ENCODE measurements at regions not wholly inside any gene's neighbourhood (a gene's known extent, or its start where the extent isn't known, plus 50 kb on each side); places are given as distances from the start of the nearest gene placed in this dataset.
A peak's percentile ranks its signal among the peaks of the same experiment; 100 is the strongest.

- TF ChIP-seq CTCF (IDR thresholded peaks at IDR 0.05; ENCODE audit: low read depth, low read length), result no peak
- no peak for DNase-seq (ENCODE audit: low read depth in 2 of 2)
- H3K4me3 ChIP-seq (replicated peaks in 1 of 2; ENCODE audit: low read depth in 2 of 2, low read length in 2 of 2), result no peak overlapping the region
These were observed 57.1 kb upstream of the IL6 start for GRCh38 chr7:22669692-22670421.

- no peak overlapping the region for H3K4me3 ChIP-seq (replicated peaks in 1 of 2; ENCODE audit: low read depth in 2 of 2, low read length in 2 of 2)
- TF ChIP-seq CTCF (IDR thresholded peaks at IDR 0.05; ENCODE audit: low read depth, low read length), result no peak
- no peak for DNase-seq (ENCODE audit: low read depth in 2 of 2)
These were observed 58.0 kb upstream of the IL6 start for GRCh38 chr7:22668971-22669401.

GRCh38 chr7:22667562-22668239 lies 59.3 kb upstream of the IL6 start:
- DNase-seq (ENCODE audit: low read depth in 2 of 2), result peak; percentile 33 to 75
- no peak overlapping the region for H3K4me3 ChIP-seq (replicated peaks in 1 of 2; ENCODE audit: low read depth in 2 of 2, low read length in 2 of 2)
- no peak for TF ChIP-seq CTCF (IDR thresholded peaks at IDR 0.05; ENCODE audit: low read depth, low read length)

- no peak for DNase-seq (ENCODE audit: low read depth in 2 of 2)
- H3K4me3 ChIP-seq (replicated peaks in 1 of 2; ENCODE audit: low read depth in 2 of 2, low read length in 2 of 2), result no peak overlapping the region
- TF ChIP-seq CTCF (IDR thresholded peaks at IDR 0.05; ENCODE audit: low read depth, low read length), result no peak
These were observed 59.8 kb upstream of the IL6 start for GRCh38 chr7:22667187-22667561.

GRCh38 chr7:22666732-22667131 lies 60.3 kb upstream of the IL6 start:
- TF ChIP-seq CTCF (IDR thresholded peaks at IDR 0.05; ENCODE audit: low read depth, low read length), result no peak
- H3K4me3 ChIP-seq (replicated peaks in 1 of 2; ENCODE audit: low read depth in 2 of 2, low read length in 2 of 2), result no peak overlapping the region
- DNase-seq (ENCODE audit: low read depth in 2 of 2), result peak; percentile 51 to 75

- H3K4me3 ChIP-seq (replicated peaks in 1 of 2; ENCODE audit: low read depth in 2 of 2, low read length in 2 of 2), result no peak overlapping the region
- no peak for DNase-seq (ENCODE audit: low read depth in 2 of 2)
- TF ChIP-seq CTCF (IDR thresholded peaks at IDR 0.05; ENCODE audit: low read depth, low read length), result no peak
These were observed 61.1 kb upstream of the IL6 start for GRCh38 chr7:22665923-22666322.
